Osteoblast (primary cell): ENCODE measurements at regions not wholly inside any gene's neighbourhood (a gene's known extent, or its start where the extent isn't known, plus 50 kb on each side); places are given as distances from the start of the nearest gene placed in this dataset.

Experiments used
- DNase-seq: peaks from one replicate; pipeline ENCODE4 v3.0.0; 2011; ENCODE audit warnings: low spot score, mixed read lengths; ENCODE audit not compliant: insufficient read length; ENCODE audit errors: missing footprints
- H2AFZ ChIP-seq: 2 replicates; pipeline ENCODE4 v1.6.0; 2011; ENCODE audit warnings: mild to moderate bottlenecking, low read length
- H3K27ac ChIP-seq: 2 replicates; pipeline ENCODE4 v1.5.1; 2011; ENCODE audit warnings: mild to moderate bottlenecking, low read depth, low read length, moderate library complexity
- H3K27me3 ChIP-seq: 2 replicates; pipeline ENCODE4 v1.6.0; 2012; ENCODE audit warnings: mild to moderate bottlenecking, control low read depth, inconsistent platforms, low read length, moderate library complexity; ENCODE audit not compliant: insufficient read depth
- H3K36me3 ChIP-seq: 2 replicates; pipeline ENCODE4 v1.5.1; 2011; ENCODE audit warnings: mild to moderate bottlenecking, low read length, control low read depth, moderate library complexity; ENCODE audit not compliant: insufficient read depth
- H3K4me1 ChIP-seq: 2 replicates; pipeline ENCODE4 v1.5.1; 2011; ENCODE audit warnings: mild to moderate bottlenecking, low read length, control low read depth, moderate library complexity; ENCODE audit not compliant: insufficient read depth
- H3K4me2 ChIP-seq: 2 replicates; pipeline ENCODE4 v1.6.0; 2011; ENCODE audit warnings: mild to moderate bottlenecking, low read length; ENCODE audit not compliant: insufficient read depth
- H3K4me3 ChIP-seq: fragments of 200-600 bp; sonication (generic); 3 replicates; pipeline ENCODE4 v1.5.1; 2012; ENCODE audit warnings: mild to moderate bottlenecking, low read length, inconsistent platforms; ENCODE audit not compliant: insufficient read depth
- H3K79me2 ChIP-seq: 2 replicates; pipeline ENCODE4 v1.6.0; 2012; ENCODE audit warnings: mild to moderate bottlenecking, low read length, control low read depth, inconsistent platforms; ENCODE audit not compliant: insufficient read depth
- H3K9me3 ChIP-seq: 2 replicates; pipeline ENCODE4 v1.5.1; 2011; ENCODE audit warnings: low read depth, low read length, control low read depth
- H4K20me1 ChIP-seq: 2 replicates; pipeline ENCODE4 v1.6.0; 2012; ENCODE audit warnings: mild to moderate bottlenecking, low read length, control low read depth; ENCODE audit not compliant: insufficient read depth
- CTCF ChIP-seq: IDR thresholded peaks from 2 replicates; pipeline ENCODE4 v1.5.1; 2011; ENCODE audit warnings: mild to moderate bottlenecking, low read depth, low read length, moderate library complexity; ENCODE audit errors: extremely low read depth

GRCh38 chr15:47470983-47471382 lies 246.3 kb upstream of the SEMA6D start:
- no peaks in the 10 kb centered on the region for H3K79me2 ChIP-seq
- no peaks in the 10 kb centered on the region for H3K9me3 ChIP-seq
- no peaks in the 10 kb centered on the region for H3K27me3 ChIP-seq
- no peaks in the 10 kb centered on the region for H3K4me1 ChIP-seq
- H3K36me3 ChIP-seq = no peaks in the 10 kb centered on the region
- H3K27ac ChIP-seq = peak overlapping the region; percentile 37
- no peak overlapping the region for H3K4me3 ChIP-seq
- no peak for TF ChIP-seq CTCF
- H2AFZ ChIP-seq = peak overlapping the region; percentile 52
- no peak overlapping the region for H3K4me2 ChIP-seq
- H4K20me1 ChIP-seq = no peaks in the 10 kb centered on the region
- no peak for DNase-seq

GRCh38 chr15:47473106-47473725 lies 244.1 kb upstream of the SEMA6D start:
- H3K27me3 ChIP-seq = no peaks in the 10 kb centered on the region
- no peak for DNase-seq
- H3K4me3 ChIP-seq = no peak overlapping the region
- no peaks in the 10 kb centered on the region for H3K9me3 ChIP-seq
- H3K4me2 ChIP-seq = no peak overlapping the region
- H2AFZ ChIP-seq = no peak overlapping the region
- TF ChIP-seq CTCF = no peak
- H3K79me2 ChIP-seq = no peaks in the 10 kb centered on the region
- no peaks in the 10 kb centered on the region for H3K36me3 ChIP-seq
- H3K4me1 ChIP-seq = no peaks in the 10 kb centered on the region
- H3K27ac ChIP-seq = no peak overlapping the region
- H4K20me1 ChIP-seq = no peaks in the 10 kb centered on the region

- Histone ChIP-seq H3K4me1 (no peaks in the 10 kb centered on the region), H3K27ac (no peak overlapping the region), H3K4me2 (no peak overlapping the region), H3K79me2 (no peaks in the 10 kb centered on the region), H3K4me3 (no peak overlapping the region), H3K27me3 (no peaks in the 10 kb centered on the region), H3K9me3 (no peaks in the 10 kb centered on the region), H4K20me1 (no peaks in the 10 kb centered on the region), H2AFZ (peak overlapping the region; percentile 6), H3K36me3 (no peaks in the 10 kb centered on the region)
- TF ChIP-seq CTCF = no peak
- DNase-seq = peak; percentile 29
These were observed 243.5 kb upstream of the SEMA6D start for GRCh38 chr15:47473832-47474231.

- Histone ChIP-seq H4K20me1 (no peaks in the 10 kb centered on the region), H3K4me2 (no peak overlapping the region), H3K4me3 (no peak overlapping the region), H3K9me3 (no peaks in the 10 kb centered on the region), H3K4me1 (no peaks in the 10 kb centered on the region), H3K79me2 (no peaks in the 10 kb centered on the region), H3K27me3 (no peaks in the 10 kb centered on the region), H2AFZ (no peak overlapping the region), H3K36me3 (no peaks in the 10 kb centered on the region), H3K27ac (no peak overlapping the region)
- no peak for DNase-seq
- no peak for TF ChIP-seq CTCF
These were observed 242.0 kb upstream of the SEMA6D start for GRCh38 chr15:47475336-47475735.
